Fibroblast of lung (primary cell): ENCODE measurements at regions not wholly inside any gene's neighbourhood (a gene's known extent, or its start where the extent isn't known, plus 50 kb on each side); places are given as distances from the start of the nearest gene placed in this dataset.

Experiments
- DNase-seq, 2 donors: peaks; one replicate each; pipeline versions ENCODE4 v3.0.0 to v3.0.0-alpha.2; 2010; ENCODE audit warnings: low read depth in 2 of 2
- H2AFZ ChIP-seq: 2 replicates; pipeline ENCODE4 v1.5.1; 2012; ENCODE audit warnings: low read length, control low read depth, inconsistent platforms
- H3K27ac ChIP-seq: 2 replicates; pipeline ENCODE4 v1.5.1; 2011; ENCODE audit warnings: low read length, control low read depth; ENCODE audit not compliant: insufficient read depth
- H3K27me3 ChIP-seq: 2 replicates; pipeline ENCODE4 v1.5.1; 2011; ENCODE audit warnings: mild to moderate bottlenecking, low read length; ENCODE audit not compliant: control insufficient read depth, insufficient read depth
- H3K36me3 ChIP-seq: 2 replicates; pipeline ENCODE4 v1.5.1; 2011; ENCODE audit warnings: low read length; ENCODE audit not compliant: control insufficient read depth, insufficient read depth
- H3K4me1 ChIP-seq: 2 replicates; pipeline ENCODE4 v1.5.1; 2011; ENCODE audit warnings: low read length; ENCODE audit not compliant: control insufficient read depth, insufficient read depth; ENCODE audit errors: extremely low read depth
- H3K4me2 ChIP-seq: 2 replicates; pipeline ENCODE4 v1.5.1; 2011; ENCODE audit warnings: low read length, control low read depth; ENCODE audit not compliant: insufficient read depth; ENCODE audit errors: extremely low read depth
- H3K4me3 ChIP-seq, 4 experiments: fragments of 200-600 bp in 1 of 4; sonication (generic) in 1 of 4; replicated peaks in 1 of 4; 2 replicates each; pipeline ENCODE4 v1.5.1; 2011 to 2016; ENCODE audit warnings: low read length in 4 of 4, low read depth in 3 of 4, mild to moderate bottlenecking in 3 of 4, control low read depth in 2 of 4, inconsistent platforms in 1 of 4, mixed read lengths in 1 of 4; ENCODE audit not compliant: insufficient read depth in 1 of 4; ENCODE audit errors: control extremely low read depth in 1 of 4
- H3K79me2 ChIP-seq: 2 replicates; pipeline ENCODE4 v1.5.1; 2012; ENCODE audit warnings: mild to moderate bottlenecking, low read length, inconsistent platforms; ENCODE audit not compliant: control insufficient read depth, insufficient read depth
- H3K9ac ChIP-seq: 2 replicates; pipeline ENCODE4 v1.5.1; 2011; ENCODE audit warnings: mild to moderate bottlenecking, low read length, control low read depth; ENCODE audit not compliant: insufficient read depth
- H3K9me3 ChIP-seq: 2 replicates; pipeline ENCODE4 v1.5.1; 2012; ENCODE audit warnings: low read depth, low read length; ENCODE audit not compliant: control insufficient read depth, insufficient read depth
- H4K20me1 ChIP-seq: 2 replicates; pipeline ENCODE4 v1.5.1; 2011; ENCODE audit warnings: low read length; ENCODE audit not compliant: control insufficient read depth, insufficient read depth; ENCODE audit errors: extremely low read depth
- CTCF ChIP-seq, 2 donors: IDR thresholded peaks in 1 of 2; conservative IDR thresholded peaks in 1 of 2; 1 replicate in 1 of 2; 2 replicates in 1 of 2; pipeline ENCODE4 v1.5.1; 2011 to 2012; ENCODE audit warnings: low read length in 2 of 2, control low read depth in 1 of 2, inconsistent platforms in 1 of 2, low read depth in 1 of 2, mild to moderate bottlenecking in 1 of 2
- EZH2 ChIP-seq: IDR thresholded peaks from 2 replicates; pipeline ENCODE4 v1.5.1; 2012; ENCODE audit warnings: low read length, control low read depth, mild to moderate bottlenecking; ENCODE audit errors: missing control alignments

- no peak overlapping the region for H2AFZ ChIP-seq
- H3K36me3 ChIP-seq = no peaks in the 10 kb centered on the region
- no peak overlapping the region for H3K9ac ChIP-seq
- H3K27ac ChIP-seq = no peak overlapping the region
- H3K9me3 ChIP-seq = no peaks in the 10 kb centered on the region
- no peak overlapping the region for H3K4me2 ChIP-seq
- H3K79me2 ChIP-seq = no peaks in the 10 kb centered on the region
- no peaks in the 10 kb centered on the region for H3K27me3 ChIP-seq
- no peak for DNase-seq
- TF ChIP-seq CTCF (conservative IDR thresholded peaks at IDR 0.05 in 1 of 2, IDR thresholded peaks at IDR 0.05 in 1 of 2; ENCODE audit: low read depth in 1 of 2, low read length in 2 of 2) (no peak), EZH2 (no peak)
- H3K4me3 ChIP-seq = no peak overlapping the region
- no peaks in the 10 kb centered on the region for H3K4me1 ChIP-seq
- H4K20me1 ChIP-seq = no peaks in the 10 kb centered on the region
These were observed 412.1 kb upstream of the CWC22 start for GRCh38 chr2:180419212-180419611.

- Histone ChIP-seq H4K20me1 (no peaks in the 10 kb centered on the region), H2AFZ (no peak overlapping the region), H3K27ac (no peak overlapping the region), H3K9ac (no peak overlapping the region), H3K27me3 (no peaks in the 10 kb centered on the region), H3K36me3 (no peaks in the 10 kb centered on the region), H3K4me1 (no peaks in the 10 kb centered on the region), H3K4me2 (no peak overlapping the region), H3K9me3 (no peaks in the 10 kb centered on the region), H3K4me3 (no peak overlapping the region), H3K79me2 (no peaks in the 10 kb centered on the region)
- DNase-seq = no peak
- TF ChIP-seq CTCF (conservative IDR thresholded peaks at IDR 0.05 in 1 of 2, IDR thresholded peaks at IDR 0.05 in 1 of 2; ENCODE audit: low read depth in 1 of 2, low read length in 2 of 2) = no peak
- TF ChIP-seq EZH2 = no peak
These were observed 409.5 kb upstream of the CWC22 start for GRCh38 chr2:180416627-180417026.

GRCh38 chr2:180413336-180413735 lies 406.2 kb upstream of the CWC22 start:
- TF ChIP-seq EZH2 (no peak), CTCF (conservative IDR thresholded peaks at IDR 0.05 in 1 of 2, IDR thresholded peaks at IDR 0.05 in 1 of 2; ENCODE audit: low read depth in 1 of 2, low read length in 2 of 2) (no peak)
- Histone ChIP-seq H4K20me1 (no peaks in the 10 kb centered on the region), H3K9ac (no peak overlapping the region), H3K4me2 (no peak overlapping the region), H2AFZ (no peak overlapping the region), H3K27ac (no peak overlapping the region), H3K36me3 (no peaks in the 10 kb centered on the region), H3K9me3 (no peaks in the 10 kb centered on the region), H3K27me3 (no peaks in the 10 kb centered on the region), H3K4me3 (no peak overlapping the region), H3K79me2 (no peaks in the 10 kb centered on the region), H3K4me1 (no peaks in the 10 kb centered on the region)
- DNase-seq = no peak
